RWPE1 (cell line): ENCODE measurements at regions not wholly inside any gene's neighbourhood (a gene's known extent, or its start where the extent isn't known, plus 50 kb on each side); places are given as distances from the start of the nearest gene placed in this dataset.

Experiments
- CTCF ChIA-PET: fragments of 350-600 bp; sonication (Branson Sonifier 250); formaldehyde crosslinking; extraction: SDS; loops from one replicate; lab custom pipeline; 2021; lab: Yijun Ruan, JAX
- POLR2A ChIA-PET: fragments of 400-600 bp; formaldehyde crosslinking; extraction: SDS; loops from one replicate; lab custom pipeline; 2020; ENCODE audit warnings: antibody characterized with exemption; ENCODE audit not compliant: low non-redundant PET; lab: Yijun Ruan, JAX
- DNase-seq: peaks from one replicate; pipeline ENCODE4 v3.0.0; 2012; ENCODE audit warnings: low spot score
- H3K27ac ChIP-seq: fragments of 450-650 bp; 2 replicates; pipeline ENCODE4 v1.5.1; 2017
- TF ChIP-seq, protein P1 (sequence below): fragments of 450-650 bp; conservative IDR thresholded peaks from 2 replicates; pipeline ENCODE4 v1.5.1; 2017; ENCODE audit warnings: low read depth, mild to moderate bottlenecking

DNA sequence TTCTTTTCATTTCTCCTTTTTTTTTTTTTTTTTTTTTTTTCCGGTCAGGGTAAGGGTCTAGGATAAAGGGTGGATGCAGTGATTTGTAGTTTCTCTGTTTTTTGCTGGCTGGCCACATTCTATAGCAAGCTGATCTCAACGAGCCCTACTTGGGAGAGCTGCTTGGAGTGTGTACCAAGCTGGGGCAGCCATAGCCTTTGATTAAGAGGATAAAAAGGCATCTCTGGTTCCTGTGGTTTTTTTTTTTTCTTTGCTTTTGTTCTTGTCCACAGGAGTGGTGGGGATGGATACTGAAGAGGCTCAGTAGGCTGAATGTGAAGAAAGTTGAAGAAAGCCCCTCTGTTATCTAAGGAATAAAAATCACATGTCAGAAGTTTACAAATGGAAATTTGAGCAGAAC, 955.3 kb upstream of the WWC1 start:
- POLR2A ChIA-PET = no interaction called here
- no peak overlapping the region for H3K27ac ChIP-seq
- no peak for DNase-seq
- TF ChIP-seq, protein P1, sequence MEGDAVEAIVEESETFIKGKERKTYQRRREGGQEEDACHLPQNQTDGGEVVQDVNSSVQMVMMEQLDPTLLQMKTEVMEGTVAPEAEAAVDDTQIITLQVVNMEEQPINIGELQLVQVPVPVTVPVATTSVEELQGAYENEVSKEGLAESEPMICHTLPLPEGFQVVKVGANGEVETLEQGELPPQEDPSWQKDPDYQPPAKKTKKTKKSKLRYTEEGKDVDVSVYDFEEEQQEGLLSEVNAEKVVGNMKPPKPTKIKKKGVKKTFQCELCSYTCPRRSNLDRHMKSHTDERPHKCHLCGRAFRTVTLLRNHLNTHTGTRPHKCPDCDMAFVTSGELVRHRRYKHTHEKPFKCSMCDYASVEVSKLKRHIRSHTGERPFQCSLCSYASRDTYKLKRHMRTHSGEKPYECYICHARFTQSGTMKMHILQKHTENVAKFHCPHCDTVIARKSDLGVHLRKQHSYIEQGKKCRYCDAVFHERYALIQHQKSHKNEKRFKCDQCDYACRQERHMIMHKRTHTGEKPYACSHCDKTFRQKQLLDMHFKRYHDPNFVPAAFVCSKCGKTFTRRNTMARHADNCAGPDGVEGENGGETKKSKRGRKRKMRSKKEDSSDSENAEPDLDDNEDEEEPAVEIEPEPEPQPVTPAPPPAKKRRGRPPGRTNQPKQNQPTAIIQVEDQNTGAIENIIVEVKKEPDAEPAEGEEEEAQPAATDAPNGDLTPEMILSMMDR = no peak
- CTCF ChIA-PET = no interaction called here

DNA sequence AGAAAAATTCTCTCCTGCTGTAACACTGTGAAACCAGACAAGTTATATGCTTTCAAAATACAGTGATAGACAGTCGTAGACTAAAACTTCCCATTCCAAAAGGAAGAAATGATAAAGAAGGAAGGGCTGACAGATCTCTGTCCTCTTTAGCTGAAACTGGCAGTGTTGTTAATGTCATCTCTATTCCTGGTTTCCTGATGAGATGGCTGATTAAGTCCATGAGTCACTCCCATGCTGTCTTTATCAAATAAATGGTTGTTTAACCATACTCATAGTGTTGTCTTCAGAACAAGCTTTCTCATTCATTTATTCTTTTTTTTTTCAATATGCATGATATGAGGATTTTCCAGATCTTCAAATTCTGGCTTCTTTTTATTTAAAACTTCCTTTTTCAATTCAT, 952.2 kb upstream of the WWC1 start:
- H3K27ac ChIP-seq = no peak overlapping the region
- CTCF ChIA-PET = interaction anchor here (0.7 kb wide), 1 partner anchor 249 kb away, joined by 3 read pairs; no protein-coding TSS in a partner anchor
- DNase-seq = peak; percentile 15
- POLR2A ChIA-PET = no interaction called here
- TF ChIP-seq, protein P1 = no peak

DNA sequence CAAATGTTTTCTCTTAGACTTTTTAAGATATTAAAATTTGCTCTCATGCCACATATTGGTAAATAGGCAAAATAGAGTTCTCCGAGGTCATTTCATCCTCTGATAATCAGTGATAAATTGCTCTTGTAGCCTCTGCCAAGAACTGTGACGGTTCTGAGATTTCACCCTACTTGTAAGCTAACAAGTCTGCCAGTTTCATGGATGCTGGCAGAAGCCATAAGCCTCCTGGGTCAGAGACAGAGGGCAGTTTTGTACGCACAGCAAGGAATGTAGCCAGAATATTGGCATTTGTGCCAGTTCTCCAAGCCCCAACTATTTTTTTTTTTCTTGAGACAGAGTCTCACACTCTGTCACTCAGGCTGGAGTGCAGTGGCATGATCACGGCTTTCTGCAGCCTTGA, 945.0 kb upstream of the WWC1 start:
- CTCF ChIA-PET = interaction anchor here (0.5 to 1.0 kb wide), 3 partner anchors 9 to 766 kb away, joined by 3 to 4 read pairs (median 4); no protein-coding TSS in a partner anchor
- TF ChIP-seq, protein P1 = no peak
- POLR2A ChIA-PET = no interaction called here
- DNase-seq = no peak
- H3K27ac ChIP-seq = no peak overlapping the region

DNA sequence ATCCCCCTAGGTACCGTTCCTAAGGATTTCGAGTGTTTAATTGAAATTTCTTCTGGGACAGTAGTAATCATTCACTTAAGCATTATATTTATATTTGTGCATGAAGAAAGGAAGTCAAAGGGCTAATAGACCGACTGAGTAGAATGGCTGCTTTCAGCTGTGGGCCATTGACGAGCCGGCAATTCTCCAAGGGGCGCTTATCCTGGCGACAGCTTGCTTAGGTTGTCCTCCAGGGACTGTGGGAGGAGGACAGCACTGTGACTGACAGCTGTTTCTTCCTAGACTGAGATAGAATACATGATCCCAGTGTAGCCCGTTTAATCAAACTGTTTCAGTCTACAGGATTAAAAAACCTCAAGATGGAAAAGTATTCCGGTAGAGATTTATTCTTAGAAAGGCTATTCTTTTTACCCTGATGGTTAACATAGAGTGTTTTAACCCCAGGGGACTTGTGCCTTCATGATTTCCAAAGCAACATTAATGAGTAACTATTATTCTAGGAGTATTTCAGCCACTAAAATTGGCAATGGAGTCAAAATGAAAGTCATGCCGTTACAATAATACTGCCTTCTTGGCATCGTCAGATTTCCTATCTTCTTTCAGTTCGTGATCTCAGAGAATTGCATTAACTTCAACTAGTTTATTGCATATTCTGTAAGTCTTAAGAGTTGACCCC, 943.1 kb upstream of the WWC1 start:
- DNase-seq = no peak
- ChIA-PET POLR2A (no interaction called here), CTCF (interaction anchor here (0.6 to 1.2 kb wide), 4 partner anchors 58 to 889 kb away, joined by 3 to 7 read pairs (median 4); no protein-coding TSS in a partner anchor)
- no peak overlapping the region for H3K27ac ChIP-seq
- TF ChIP-seq, protein P1 = no peak

DNA sequence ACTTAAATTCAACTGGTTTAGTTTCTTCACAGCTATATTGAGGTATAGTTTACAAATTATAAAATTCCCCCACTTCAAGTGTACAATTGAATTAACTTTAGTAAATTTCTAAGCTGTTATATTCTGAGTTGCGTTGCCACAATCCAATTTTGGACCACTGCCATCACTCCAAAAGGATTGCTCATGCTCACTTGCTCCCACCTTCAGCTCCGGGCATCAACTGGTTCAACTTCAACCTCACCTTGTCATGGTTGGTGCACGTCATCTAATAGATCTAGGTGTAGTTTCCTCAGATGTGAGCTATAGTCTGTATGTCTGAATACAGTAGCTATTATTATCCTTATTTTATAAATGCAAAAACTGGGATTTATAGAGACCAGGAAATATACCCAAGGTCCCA, 942.5 kb upstream of the WWC1 start:
- H3K27ac ChIP-seq = no peak overlapping the region
- DNase-seq = no peak
- POLR2A ChIA-PET = no interaction called here
- TF ChIP-seq, protein P1 = no peak
- CTCF ChIA-PET = interaction anchor here (0.6 to 0.7 kb wide), 2 partner anchors 57 to 820 kb away, joined by 3 read pairs; no protein-coding TSS in a partner anchor

DNA sequence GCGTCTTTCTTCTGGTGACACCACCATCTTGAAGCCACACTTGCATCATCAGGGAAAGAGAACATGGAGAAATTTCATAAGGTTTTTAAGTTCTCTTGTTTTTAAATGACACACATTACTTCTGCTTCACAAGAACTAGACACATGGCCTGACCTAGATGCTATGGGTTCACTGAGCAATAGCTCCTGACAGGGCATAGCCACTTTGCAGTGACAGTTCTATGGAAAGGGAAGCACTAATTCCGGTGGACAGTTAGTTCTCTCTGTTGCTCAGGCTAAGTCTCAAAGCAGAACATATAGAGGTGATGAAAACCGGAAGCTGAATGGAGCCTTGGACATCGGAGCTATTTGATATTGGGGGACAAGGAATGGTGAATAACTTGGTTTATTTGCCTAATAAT, 940.1 kb upstream of the WWC1 start:
- TF ChIP-seq, protein P1 = no peak
- POLR2A ChIA-PET = no interaction called here
- CTCF ChIA-PET = no interaction called here
- no peak for DNase-seq
- no peak overlapping the region for H3K27ac ChIP-seq
